ENCODE measurements at regions not wholly inside any gene's neighbourhood (a gene's known extent, or its start where the extent isn't known, plus 50 kb on each side); places are given as distances from the start of the nearest gene placed in this dataset.

GRCh38 chr18:1505856-1506255 is 601.2 kb downstream of the ADCYAP1 start:
- TF ChIP-seq CTCF (IDR thresholded peaks at IDR 0.05; ENCODE audit: insufficient read depth, low read length) (no peak), REST (IDR thresholded peaks at IDR 0.05; ENCODE audit: insufficient replicate concordance, low read depth) (no peak), POLR2AphosphoS5 (IDR thresholded peaks at IDR 0.05; ENCODE audit: low read depth) (no peak), GABPA (IDR thresholded peaks at IDR 0.05; ENCODE audit: low read depth) (no peak), SPI1 (IDR thresholded peaks at IDR 0.05; ENCODE audit: borderline replicate concordance, low read depth) (no peak)

All from HL-60 (cell line).